SK-N-SH (cell line): ENCODE measurements at regions not wholly inside any gene's neighbourhood (a gene's known extent, or its start where the extent isn't known, plus 50 kb on each side); places are given as distances from the start of the nearest gene placed in this dataset.

Experiments used
- CTCF ChIA-PET: fragments of 300-600, 350-600 bp; formaldehyde crosslinking; extraction: SDS; loops from one replicate; lab custom pipeline; 2021; lab: Yijun Ruan, JAX
- POLR2A ChIA-PET: fragments of 350-600 bp; sonication (Branson Sonifier 250); formaldehyde crosslinking; extraction: SDS; loops from one replicate; lab custom pipeline; 2020; ENCODE audit warnings: antibody characterized with exemption, inconsistent platforms; lab: Yijun Ruan, JAX
- DNase-seq: peaks from one replicate; pipeline ENCODE4 v3.0.0; 2012
- H2AFZ ChIP-seq: fragments of 200-600 bp; sonication (generic); 2 replicates; pipeline ENCODE4 v1.8.1; 2016; ENCODE audit warnings: antibody characterized with exemption, mild to moderate bottlenecking, low read depth
- H3F3A ChIP-seq: fragments of 200-600 bp; sonication (generic); replicated peaks from 2 replicates; pipeline ENCODE3; 2016; ENCODE audit warnings: antibody characterized with exemption, mild to moderate bottlenecking; ENCODE audit not compliant: insufficient read depth
- H3K27ac ChIP-seq, 2 experiments: fragments of 200-500 bp in 1 of 2; fragments of 200-600 bp in 1 of 2; sonication (Bioruptor generic) in 1 of 2; sonication (generic), shearing (Covaris generic) in 1 of 2; 2 replicates each; pipeline versions ENCODE4 v1.5.1 to v1.6.1; 2014 to 2016; ENCODE audit warnings: low read depth in 2 of 2, inconsistent platforms in 1 of 2, low read length in 1 of 2, mild to moderate bottlenecking in 1 of 2, mixed read lengths in 1 of 2
- H3K27me3 ChIP-seq: fragments of 200-600 bp; sonication (generic), shearing (Covaris generic); 2 replicates; pipeline ENCODE4 v1.6.1; 2016; ENCODE audit warnings: mixed run types; ENCODE audit not compliant: insufficient read depth
- H3K36me3 ChIP-seq, 2 experiments: fragments of 200-500 bp in 1 of 2; fragments of 200-600 bp in 1 of 2; sonication (Bioruptor generic) in 1 of 2; sonication (generic) in 1 of 2; replicated peaks in 1 of 2; 2 replicates each; pipeline versions ENCODE3 to v1.5.1; 2014 to 2016; ENCODE audit warnings: low read length in 1 of 2, mild to moderate bottlenecking in 1 of 2; ENCODE audit not compliant: insufficient read depth in 2 of 2, control insufficient read depth in 1 of 2
- H3K4me1 ChIP-seq, 2 experiments: fragments of 200-500 bp in 1 of 2; fragments of 200-600 bp in 1 of 2; sonication (Bioruptor generic) in 1 of 2; sonication (generic), shearing (Covaris generic) in 1 of 2; 2 replicates each; pipeline versions ENCODE4 v1.5.1 to v1.6.1; 2014 to 2016; ENCODE audit warnings: low read depth in 1 of 2, low read length in 1 of 2, mixed run types in 1 of 2; ENCODE audit not compliant: insufficient read depth in 2 of 2, control insufficient read depth in 1 of 2
- H3K4me2 ChIP-seq: fragments of 200-600 bp; sonication (generic), shearing (Covaris generic); 2 replicates; pipeline ENCODE4 v1.6.1; 2017; ENCODE audit warnings: mixed run types
- H3K4me3 ChIP-seq, 2 experiments: fragments of 200-500 bp in 1 of 2; fragments of 200-600 bp in 1 of 2; sonication (Bioruptor generic) in 1 of 2; sonication (generic), shearing (Covaris generic) in 1 of 2; 2 replicates each; pipeline versions ENCODE4 v1.5.1 to v1.8.1; 2014 to 2016; ENCODE audit warnings: low read depth in 2 of 2, inconsistent platforms in 1 of 2, low read length in 1 of 2, mild to moderate bottlenecking in 1 of 2, mixed read lengths in 1 of 2, moderate library complexity in 1 of 2
- H3K79me2 ChIP-seq: fragments of 200-600 bp; sonication (generic); 2 replicates; pipeline ENCODE4 v1.8.1; 2017; ENCODE audit warnings: mild to moderate bottlenecking; ENCODE audit not compliant: insufficient read depth
- H3K9ac ChIP-seq: fragments of 200-600 bp; sonication (generic); 2 replicates; pipeline ENCODE4 v1.6.1; 2017; ENCODE audit warnings: mixed run types
- H3K9me2 ChIP-seq: fragments of 200-600 bp; sonication (generic); 2 replicates; pipeline ENCODE4 v1.6.1; 2017; ENCODE audit warnings: mixed run types
- H3K9me3 ChIP-seq: fragments of 200-600 bp; sonication (generic); 2 replicates; pipeline ENCODE4 v1.6.1; 2017; ENCODE audit warnings: mixed run types, mild to moderate bottlenecking, moderate library complexity
- H4K20me1 ChIP-seq: fragments of 200-600 bp; sonication (generic); 2 replicates; pipeline ENCODE4 v1.6.1; 2017; ENCODE audit warnings: mild to moderate bottlenecking, mixed run types; ENCODE audit not compliant: insufficient read depth
- EP300 ChIP-seq, 2 experiments: IDR thresholded peaks; 2 replicates each; pipeline versions ENCODE4 v1.4.0 to v1.6.1; 2012; ENCODE audit warnings: borderline replicate concordance in 1 of 2, low read depth in 1 of 2, low read length in 1 of 2
- FOSL2 ChIP-seq: IDR thresholded peaks from 2 replicates; pipeline ENCODE4 v1.4.0; 2012; ENCODE audit warnings: low read depth, mild to moderate bottlenecking, moderate library complexity, borderline replicate concordance
- FOXM1 ChIP-seq: IDR thresholded peaks from 2 replicates; pipeline ENCODE4 v1.4.0; 2012; ENCODE audit warnings: low read depth, mild to moderate bottlenecking
- JUND ChIP-seq: IDR thresholded peaks from 2 replicates; pipeline ENCODE4 v1.4.0; 2012
- MEF2A ChIP-seq: IDR thresholded peaks from 2 replicates; pipeline ENCODE4 v1.4.0; 2012; ENCODE audit warnings: low read depth, borderline replicate concordance
- NRF1 ChIP-seq: IDR thresholded peaks from 2 replicates; pipeline ENCODE4 v1.6.1; 2012; ENCODE audit warnings: low read depth, mild to moderate bottlenecking, low read length
- RFX5 ChIP-seq: IDR thresholded peaks from 2 replicates; pipeline ENCODE4 v1.6.1; 2012; ENCODE audit warnings: mild to moderate bottlenecking, improper control_type of control experiment, low read length
- RXRA ChIP-seq: IDR thresholded peaks from 2 replicates; pipeline ENCODE4 v1.4.0; 2012; ENCODE audit warnings: low read depth, mild to moderate bottlenecking, borderline replicate concordance
- SIN3A ChIP-seq: IDR thresholded peaks from 2 replicates; pipeline ENCODE4 v1.6.1; 2012; ENCODE audit warnings: low read depth, mild to moderate bottlenecking, low read length, moderate library complexity, borderline replicate concordance
- SMC3 ChIP-seq: IDR thresholded peaks from 2 replicates; pipeline ENCODE4 v1.6.1; 2012; ENCODE audit warnings: low read depth, low read length, improper control_type of control experiment
- TCF12 ChIP-seq: IDR thresholded peaks from 2 replicates; pipeline ENCODE4 v1.4.0; 2012
- TEAD4 ChIP-seq: IDR thresholded peaks from 2 replicates; pipeline ENCODE4 v1.4.0; 2012; ENCODE audit warnings: mild to moderate bottlenecking, borderline replicate concordance; ENCODE audit not compliant: insufficient read depth
- USF2 ChIP-seq: fragments of 150-350 bp; IDR thresholded peaks from 2 replicates; pipeline ENCODE4 v1.6.1; 2017; ENCODE audit warnings: antibody characterized with exemption, low read length, low read depth, borderline replicate concordance
- YY1 ChIP-seq: IDR thresholded peaks from 2 replicates; pipeline ENCODE4 v1.4.0; 2012; ENCODE audit warnings: low read depth, mild to moderate bottlenecking
- ZBTB33 ChIP-seq: IDR thresholded peaks from 2 replicates; pipeline ENCODE4 v1.4.0; 2012; ENCODE audit warnings: low read depth, borderline replicate concordance
- WGBS: methylation state at CpG from one replicate; pipeline ENCODE4 v1.1.6; 2017; ENCODE audit warnings: low lambda C conversion rate; 5-methylcytosine and 5-hydroxymethylcytosine counted together
- TF ChIP-seq, protein P1 (sequence below): IDR thresholded peaks from 2 replicates; pipeline ENCODE4 v1.4.0; 2012; ENCODE audit warnings: low read depth, borderline replicate concordance
- TF ChIP-seq, protein P2 (sequence below): fragments of 200-600 bp; sonication (generic); IDR thresholded peaks from 2 replicates; pipeline ENCODE4 v1.6.1; 2017; ENCODE audit warnings: antibody characterized with exemption, mild to moderate bottlenecking, moderate library complexity
- TF ChIP-seq, protein P3 (sequence below): IDR thresholded peaks from 2 replicates; pipeline ENCODE4 v1.4.0; 2012; ENCODE audit warnings: low read depth

DNA sequence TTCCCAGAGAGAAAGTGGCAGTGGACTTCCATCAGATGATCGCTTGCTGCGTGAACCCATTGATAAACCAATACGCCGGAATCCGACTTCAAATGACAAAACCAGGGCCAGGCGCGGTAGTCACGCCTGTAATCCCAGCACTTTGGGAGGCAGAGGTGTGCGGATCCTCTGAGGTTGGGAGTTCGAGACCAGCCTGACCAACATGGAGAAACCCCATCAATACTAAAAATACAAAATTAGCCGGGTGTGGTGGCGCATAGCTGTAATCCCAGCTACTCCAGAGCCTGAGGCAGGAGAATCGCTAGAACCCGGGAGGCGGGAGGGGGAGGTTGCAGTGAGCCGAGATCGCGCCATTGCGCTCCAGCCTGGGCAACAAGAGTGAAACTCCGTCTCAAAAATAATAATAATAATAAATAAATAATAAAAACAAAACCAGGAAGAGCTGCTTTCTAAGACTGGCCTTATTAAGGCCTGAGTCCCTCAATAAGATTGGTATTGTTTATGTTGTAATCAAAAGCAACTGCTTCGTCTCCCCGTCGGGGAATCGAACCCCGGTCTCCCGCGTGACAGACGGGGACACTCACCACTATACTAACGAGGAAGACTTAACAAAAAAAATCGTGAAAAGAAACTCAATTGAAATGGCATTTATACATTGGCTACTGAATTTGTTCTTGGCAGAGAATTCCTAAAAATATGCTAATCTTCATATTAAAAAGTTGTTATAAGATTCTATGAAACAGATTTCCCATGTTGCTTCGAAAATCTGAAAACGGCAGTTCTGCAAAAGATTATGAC is 110.2 kb upstream of the ZNF184 start:
- H3K9me3 ChIP-seq = no peaks in the 10 kb centered on the region
- peak; percentile 55 for DNase-seq
- no peak overlapping the region for H3K9ac ChIP-seq
- H3K27me3 ChIP-seq = no peaks in the 10 kb centered on the region; the same call in 1 of the 2 replicates
- H4K20me1 ChIP-seq = no peaks in the 10 kb centered on the region
- peak overlapping the region; percentile 33; the same call in 1 of the 2 replicates for H3K4me2 ChIP-seq
- H3F3A ChIP-seq = no peaks in the 10 kb centered on the region
- WGBS = 26% methylated on average over 32 of the region's 32 CpGs
- H2AFZ ChIP-seq = no peak overlapping the region
- no peaks in the 10 kb centered on the region for H3K79me2 ChIP-seq
- H3K9me2 ChIP-seq = no peaks in the 10 kb centered on the region
- peaks cover 0 to 4% of the 10 kb centered on the region in 2 experiments; a peak in 1 of 4 replicates for H3K4me1 ChIP-seq
- H3K36me3 ChIP-seq = no peaks in the 10 kb centered on the region
- no peak overlapping the region; a peak in 1 of 4 replicates for H3K4me3 ChIP-seq
- TF ChIP-seq ZBTB33 = no peak
- TF ChIP-seq, protein P1, sequence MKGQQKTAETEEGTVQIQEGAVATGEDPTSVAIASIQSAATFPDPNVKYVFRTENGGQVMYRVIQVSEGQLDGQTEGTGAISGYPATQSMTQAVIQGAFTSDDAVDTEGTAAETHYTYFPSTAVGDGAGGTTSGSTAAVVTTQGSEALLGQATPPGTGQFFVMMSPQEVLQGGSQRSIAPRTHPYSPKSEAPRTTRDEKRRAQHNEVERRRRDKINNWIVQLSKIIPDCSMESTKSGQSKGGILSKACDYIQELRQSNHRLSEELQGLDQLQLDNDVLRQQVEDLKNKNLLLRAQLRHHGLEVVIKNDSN = no peak
- no peak for TF ChIP-seq SIN3A
- TF ChIP-seq TEAD4 = peak; percentile 38; the same call in 1 of the 2 replicates
- TF ChIP-seq NRF1 = no peak
- no peak for TF ChIP-seq EP300 (IDR thresholded peaks at IDR 0.05; ENCODE audit: borderline replicate concordance in 1 of 2, low read depth in 1 of 2, low read length in 1 of 2)
- TF ChIP-seq, protein P2, sequence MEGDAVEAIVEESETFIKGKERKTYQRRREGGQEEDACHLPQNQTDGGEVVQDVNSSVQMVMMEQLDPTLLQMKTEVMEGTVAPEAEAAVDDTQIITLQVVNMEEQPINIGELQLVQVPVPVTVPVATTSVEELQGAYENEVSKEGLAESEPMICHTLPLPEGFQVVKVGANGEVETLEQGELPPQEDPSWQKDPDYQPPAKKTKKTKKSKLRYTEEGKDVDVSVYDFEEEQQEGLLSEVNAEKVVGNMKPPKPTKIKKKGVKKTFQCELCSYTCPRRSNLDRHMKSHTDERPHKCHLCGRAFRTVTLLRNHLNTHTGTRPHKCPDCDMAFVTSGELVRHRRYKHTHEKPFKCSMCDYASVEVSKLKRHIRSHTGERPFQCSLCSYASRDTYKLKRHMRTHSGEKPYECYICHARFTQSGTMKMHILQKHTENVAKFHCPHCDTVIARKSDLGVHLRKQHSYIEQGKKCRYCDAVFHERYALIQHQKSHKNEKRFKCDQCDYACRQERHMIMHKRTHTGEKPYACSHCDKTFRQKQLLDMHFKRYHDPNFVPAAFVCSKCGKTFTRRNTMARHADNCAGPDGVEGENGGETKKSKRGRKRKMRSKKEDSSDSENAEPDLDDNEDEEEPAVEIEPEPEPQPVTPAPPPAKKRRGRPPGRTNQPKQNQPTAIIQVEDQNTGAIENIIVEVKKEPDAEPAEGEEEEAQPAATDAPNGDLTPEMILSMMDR = no peak
- TF ChIP-seq TCF12 = no peak
- TF ChIP-seq, protein P3, sequence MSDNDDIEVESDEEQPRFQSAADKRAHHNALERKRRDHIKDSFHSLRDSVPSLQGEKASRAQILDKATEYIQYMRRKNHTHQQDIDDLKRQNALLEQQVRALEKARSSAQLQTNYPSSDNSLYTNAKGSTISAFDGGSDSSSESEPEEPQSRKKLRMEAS = no peak
- TF ChIP-seq RFX5 = no peak
- TF ChIP-seq RXRA = no peak
- no peak for TF ChIP-seq FOXM1
- TF ChIP-seq YY1 = no peak
- no peak for TF ChIP-seq JUND
- no peak for TF ChIP-seq MEF2A
- TF ChIP-seq USF2 = no peak
- TF ChIP-seq FOSL2 = peak; percentile 49; the same call in 1 of the 2 replicates
- no peak for TF ChIP-seq SMC3
- ChIA-PET POLR2A (no interaction called here), CTCF (interaction anchor here (0.7 to 1.1 kb wide), 3 partner anchors 9 to 64 kb away, joined by 3 to 4 read pairs (median 4); no protein-coding TSS in a partner anchor)
- no peak overlapping the region for H3K27ac ChIP-seq
